Endothelial cell of umbilical vein (primary cell): ENCODE measurements at regions not wholly inside any gene's neighbourhood (a gene's known extent, or its start where the extent isn't known, plus 50 kb on each side); places are given as distances from the start of the nearest gene placed in this dataset.

Experiments used
- JUN ChIP-seq: IDR thresholded peaks from 2 replicates; pipeline ENCODE4 v1.6.1; 2011; ENCODE audit warnings: borderline replicate concordance, low read depth; ENCODE audit not compliant: insufficient read length, insufficient read depth
- POLR2A ChIP-seq: IDR thresholded peaks from 2 replicates; pipeline ENCODE4 v1.6.1; 2012; ENCODE audit warnings: low read depth, mild to moderate bottlenecking, control low read depth, low read length
- POLR2AphosphoS5 ChIP-seq: IDR thresholded peaks from 2 replicates; pipeline ENCODE4 v1.6.1; 2012; ENCODE audit warnings: low read depth, mild to moderate bottlenecking, control low read depth, low read length, moderate library complexity; ENCODE audit not compliant: insufficient read depth
- TF ChIP-seq, protein P1 (sequence below): IDR thresholded peaks from 2 replicates; pipeline ENCODE4 v1.6.1; 2011; ENCODE audit not compliant: insufficient read depth, insufficient read length
- TF ChIP-seq, protein P2 (sequence below), 2 donors: IDR thresholded peaks; 1 replicate in 1 of 2; 2 replicates in 1 of 2; pipeline ENCODE4 v1.5.1; 2011; ENCODE audit warnings: low read length in 2 of 2, mild to moderate bottlenecking in 2 of 2, moderate library complexity in 2 of 2, control low read depth in 1 of 2, inconsistent platforms in 1 of 2, low read depth in 1 of 2; ENCODE audit not compliant: insufficient read depth in 1 of 2; ENCODE audit errors: extremely low read depth in 1 of 2

DNA sequence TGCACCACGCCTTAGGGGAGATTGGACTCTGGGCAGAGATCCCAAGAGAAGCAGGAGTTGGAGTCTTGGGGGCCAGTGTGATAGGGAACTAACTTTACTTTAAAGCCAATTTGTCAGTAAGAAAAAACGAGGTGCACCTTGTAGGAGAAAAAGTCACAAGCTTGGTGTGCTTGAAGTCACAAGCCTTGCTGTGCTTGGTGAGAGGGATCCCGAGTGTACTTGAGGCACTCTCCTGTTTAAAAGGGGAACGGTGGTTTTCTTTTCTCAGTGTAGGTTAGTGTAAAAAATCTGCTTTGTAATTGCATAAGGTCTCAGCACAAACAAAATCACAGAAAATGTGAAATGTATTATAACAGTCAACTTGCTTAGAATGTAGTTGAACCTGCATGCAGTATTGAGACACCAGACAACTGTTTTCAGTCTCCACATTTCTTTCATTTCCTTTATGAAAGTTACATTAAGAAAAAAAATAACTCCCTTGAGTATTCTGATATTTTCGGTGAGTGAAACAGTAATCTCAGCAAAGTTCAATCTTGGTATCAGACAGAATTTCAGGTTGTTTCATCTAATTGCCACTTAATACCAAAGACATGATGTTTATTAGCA, 111.1 kb upstream of the DUSP22 start:
- TF ChIP-seq, protein P1, sequence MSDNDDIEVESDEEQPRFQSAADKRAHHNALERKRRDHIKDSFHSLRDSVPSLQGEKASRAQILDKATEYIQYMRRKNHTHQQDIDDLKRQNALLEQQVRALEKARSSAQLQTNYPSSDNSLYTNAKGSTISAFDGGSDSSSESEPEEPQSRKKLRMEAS: no peak
- TF ChIP-seq POLR2AphosphoS5 (no peak), POLR2A (no peak), JUN (no peak)
- TF ChIP-seq, protein P2, sequence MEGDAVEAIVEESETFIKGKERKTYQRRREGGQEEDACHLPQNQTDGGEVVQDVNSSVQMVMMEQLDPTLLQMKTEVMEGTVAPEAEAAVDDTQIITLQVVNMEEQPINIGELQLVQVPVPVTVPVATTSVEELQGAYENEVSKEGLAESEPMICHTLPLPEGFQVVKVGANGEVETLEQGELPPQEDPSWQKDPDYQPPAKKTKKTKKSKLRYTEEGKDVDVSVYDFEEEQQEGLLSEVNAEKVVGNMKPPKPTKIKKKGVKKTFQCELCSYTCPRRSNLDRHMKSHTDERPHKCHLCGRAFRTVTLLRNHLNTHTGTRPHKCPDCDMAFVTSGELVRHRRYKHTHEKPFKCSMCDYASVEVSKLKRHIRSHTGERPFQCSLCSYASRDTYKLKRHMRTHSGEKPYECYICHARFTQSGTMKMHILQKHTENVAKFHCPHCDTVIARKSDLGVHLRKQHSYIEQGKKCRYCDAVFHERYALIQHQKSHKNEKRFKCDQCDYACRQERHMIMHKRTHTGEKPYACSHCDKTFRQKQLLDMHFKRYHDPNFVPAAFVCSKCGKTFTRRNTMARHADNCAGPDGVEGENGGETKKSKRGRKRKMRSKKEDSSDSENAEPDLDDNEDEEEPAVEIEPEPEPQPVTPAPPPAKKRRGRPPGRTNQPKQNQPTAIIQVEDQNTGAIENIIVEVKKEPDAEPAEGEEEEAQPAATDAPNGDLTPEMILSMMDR (IDR thresholded peaks at IDR 0.05; ENCODE audit: extremely low read depth in 1 of 2, insufficient read depth in 1 of 2, low read depth in 1 of 2, low read length in 2 of 2): no peak
